DOHH2 (cell line): ENCODE measurements at regions not wholly inside any gene's neighbourhood (a gene's known extent, or its start where the extent isn't known, plus 50 kb on each side); places are given as distances from the start of the nearest gene placed in this dataset.

Experiments
- H3F3A ChIP-seq: fragments of 200-600 bp; sonication (generic), shearing (Covaris generic); 2 replicates; pipeline ENCODE4 v1.6.0; 2016; ENCODE audit warnings: antibody characterized with exemption, mild to moderate bottlenecking; ENCODE audit not compliant: control insufficient read depth, insufficient read depth
- H3K27ac ChIP-seq: fragments of 200-600 bp; sonication (generic); 2 replicates; pipeline ENCODE4 v1.5.1; 2014; ENCODE audit warnings: low read depth, mild to moderate bottlenecking, low read length, moderate library complexity
- H3K27me3 ChIP-seq: fragments of 200-600 bp; sonication (generic); 2 replicates; pipeline ENCODE4 v1.6.1; 2014; ENCODE audit warnings: mild to moderate bottlenecking, low read length, mixed read lengths; ENCODE audit not compliant: control insufficient read depth
- H3K36me3 ChIP-seq: fragments of 200-600 bp; sonication (generic); 2 replicates; pipeline ENCODE4 v1.6.1; 2014; ENCODE audit warnings: mild to moderate bottlenecking, low read length, moderate library complexity, mixed read lengths; ENCODE audit not compliant: control insufficient read depth
- H3K4me1 ChIP-seq: fragments of 200-600 bp; sonication (generic); 2 replicates; pipeline ENCODE4 v1.6.1; 2014; ENCODE audit warnings: mild to moderate bottlenecking, low read length, mixed read lengths; ENCODE audit not compliant: control insufficient read depth
- H3K4me2 ChIP-seq: fragments of 200-600 bp; sonication (generic); 2 replicates; pipeline ENCODE4 v1.6.0; 2014; ENCODE audit warnings: mild to moderate bottlenecking, low read length, moderate library complexity
- H3K4me3 ChIP-seq: fragments of 200-600 bp; sonication (generic); 2 replicates; pipeline ENCODE4 v1.5.1; 2014; ENCODE audit warnings: mild to moderate bottlenecking, low read length, mixed read lengths
- H3K79me2 ChIP-seq: fragments of 200-600 bp; sonication (generic); 2 replicates; pipeline ENCODE4 v1.6.1; 2014; ENCODE audit warnings: mild to moderate bottlenecking, low read length, mixed read lengths; ENCODE audit not compliant: control insufficient read depth
- H3K9me2 ChIP-seq: fragments of 200-600 bp; sonication (generic); replicated peaks from 2 replicates; pipeline ENCODE4 v1.6.1; 2014; ENCODE audit warnings: mild to moderate bottlenecking, low read length, mixed read lengths; ENCODE audit not compliant: control insufficient read depth
- H3K9me3 ChIP-seq: fragments of 200-600 bp; sonication (generic); 2 replicates; pipeline ENCODE4 v1.6.1; 2014; ENCODE audit warnings: antibody characterized with exemption, low read length, mixed read lengths; ENCODE audit not compliant: control insufficient read depth, insufficient read depth
- H4K20me1 ChIP-seq: fragments of 200-600 bp; sonication (generic); 2 replicates; pipeline ENCODE4 v1.6.0; 2014; ENCODE audit warnings: low read depth, mild to moderate bottlenecking, antibody characterized with exemption, low read length, moderate library complexity; ENCODE audit not compliant: control insufficient read depth, insufficient read depth
- EZH2phosphoT487 ChIP-seq: fragments of 200-600 bp; sonication (generic); IDR thresholded peaks from 2 replicates; pipeline ENCODE4 v1.6.1; 2017; ENCODE audit warnings: borderline replicate concordance, mild to moderate bottlenecking, antibody characterized with exemption, low read length, moderate library complexity, mixed read lengths
- TF ChIP-seq, protein P1 (sequence below): fragments of 200-600 bp; sonication (generic); IDR thresholded peaks from one replicate; pipeline ENCODE4 v1.5.1; 2014; ENCODE audit warnings: antibody characterized with exemption, mild to moderate bottlenecking, low read depth, low read length; ENCODE audit not compliant: poor library complexity, severe bottlenecking

DNA sequence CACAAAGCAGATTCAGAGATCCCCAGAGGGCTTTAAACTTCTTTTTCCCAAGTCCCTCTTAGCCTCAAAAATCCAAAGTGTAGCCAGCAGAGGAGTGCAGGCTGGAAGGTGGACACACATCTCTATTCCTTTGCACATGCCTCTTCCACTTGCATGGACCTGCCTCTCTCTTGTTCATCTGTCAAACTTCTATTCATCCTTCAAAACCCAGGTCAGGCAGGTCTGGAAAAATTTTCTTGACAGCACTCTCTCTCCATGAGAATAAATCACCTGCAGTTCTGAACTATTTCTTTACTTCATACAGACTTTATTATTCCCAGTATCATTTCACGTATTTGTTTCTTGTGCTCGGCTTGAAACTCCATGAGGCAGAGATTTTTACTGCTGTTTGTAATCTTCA, 127.5 kb downstream of the SS18 start:
- H3K36me3 ChIP-seq, result no peaks in the 10 kb centered on the region
- no peaks in the 10 kb centered on the region for H3K79me2 ChIP-seq
- no peaks in the 10 kb centered on the region for H3K4me1 ChIP-seq
- no peaks in the 10 kb centered on the region for H3F3A ChIP-seq
- no peaks in the 10 kb centered on the region for H3K9me3 ChIP-seq
- no peaks in the 10 kb centered on the region for H3K9me2 ChIP-seq
- no peak overlapping the region for H3K27ac ChIP-seq
- H3K4me3 ChIP-seq, result no peak overlapping the region
- TF ChIP-seq, protein P1, sequence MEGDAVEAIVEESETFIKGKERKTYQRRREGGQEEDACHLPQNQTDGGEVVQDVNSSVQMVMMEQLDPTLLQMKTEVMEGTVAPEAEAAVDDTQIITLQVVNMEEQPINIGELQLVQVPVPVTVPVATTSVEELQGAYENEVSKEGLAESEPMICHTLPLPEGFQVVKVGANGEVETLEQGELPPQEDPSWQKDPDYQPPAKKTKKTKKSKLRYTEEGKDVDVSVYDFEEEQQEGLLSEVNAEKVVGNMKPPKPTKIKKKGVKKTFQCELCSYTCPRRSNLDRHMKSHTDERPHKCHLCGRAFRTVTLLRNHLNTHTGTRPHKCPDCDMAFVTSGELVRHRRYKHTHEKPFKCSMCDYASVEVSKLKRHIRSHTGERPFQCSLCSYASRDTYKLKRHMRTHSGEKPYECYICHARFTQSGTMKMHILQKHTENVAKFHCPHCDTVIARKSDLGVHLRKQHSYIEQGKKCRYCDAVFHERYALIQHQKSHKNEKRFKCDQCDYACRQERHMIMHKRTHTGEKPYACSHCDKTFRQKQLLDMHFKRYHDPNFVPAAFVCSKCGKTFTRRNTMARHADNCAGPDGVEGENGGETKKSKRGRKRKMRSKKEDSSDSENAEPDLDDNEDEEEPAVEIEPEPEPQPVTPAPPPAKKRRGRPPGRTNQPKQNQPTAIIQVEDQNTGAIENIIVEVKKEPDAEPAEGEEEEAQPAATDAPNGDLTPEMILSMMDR, result no peak
- TF ChIP-seq EZH2phosphoT487, result no peak
- H3K4me2 ChIP-seq, result no peak overlapping the region
- no peaks in the 10 kb centered on the region for H4K20me1 ChIP-seq
- H3K27me3 ChIP-seq, result 0 out of 2 replicates have a peak, but pooled peaks cover 6% of the 10 kb centered on the region

DNA sequence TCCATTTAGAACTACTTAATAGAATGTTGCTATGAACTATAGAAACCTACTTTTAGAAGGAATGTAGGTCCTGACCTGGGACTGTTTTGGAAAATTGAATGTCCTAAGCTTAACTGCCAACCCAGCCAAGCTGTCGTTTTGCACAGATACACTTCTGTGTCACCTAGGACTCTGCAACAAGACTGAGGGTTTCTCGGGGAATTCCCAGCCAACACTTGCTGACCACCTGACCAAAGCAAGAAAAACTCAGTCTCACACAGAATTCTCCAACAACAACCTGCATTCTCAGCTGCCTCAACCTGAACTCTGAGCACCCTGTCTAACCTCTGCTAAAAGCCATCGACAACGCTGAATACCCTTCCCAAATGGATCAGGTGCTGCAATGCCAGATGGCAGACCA, 128.2 kb downstream of the SS18 start:
- TF ChIP-seq, protein P1, result no peak
- no peak for TF ChIP-seq EZH2phosphoT487
- Histone ChIP-seq H3K9me2 (no peaks in the 10 kb centered on the region), H3F3A (no peaks in the 10 kb centered on the region), H3K4me1 (no peaks in the 10 kb centered on the region), H3K9me3 (no peaks in the 10 kb centered on the region), H3K27me3 (0 out of 2 replicates have a peak, but pooled peaks cover 6% of the 10 kb centered on the region), H3K4me2 (no peak overlapping the region), H3K36me3 (no peaks in the 10 kb centered on the region), H3K4me3 (no peak overlapping the region), H3K79me2 (no peaks in the 10 kb centered on the region), H4K20me1 (no peaks in the 10 kb centered on the region), H3K27ac (no peak overlapping the region)

DNA sequence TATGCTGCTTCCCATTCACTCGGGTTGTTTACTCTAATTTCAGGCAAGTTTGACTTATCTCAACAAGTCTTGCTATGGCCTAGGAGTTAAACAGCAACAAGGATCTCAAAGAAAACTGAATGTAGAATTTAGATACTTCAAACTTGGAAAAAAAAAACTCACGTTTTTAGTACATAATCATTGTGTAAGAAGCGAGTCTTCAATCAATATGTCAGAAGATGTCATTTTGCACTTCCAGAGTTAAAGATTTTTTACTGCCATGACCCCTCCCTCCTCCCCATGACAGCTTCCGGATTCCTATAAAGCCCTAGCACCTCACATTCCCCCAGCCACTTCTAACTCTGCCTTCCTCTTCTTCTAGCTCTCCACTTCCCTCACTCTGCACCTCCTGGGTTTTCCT, 133.4 kb downstream of the SS18 start:
- no peak for TF ChIP-seq EZH2phosphoT487
- TF ChIP-seq, protein P1, result no peak
- no peaks in the 10 kb centered on the region for H3K4me1 ChIP-seq
- no peaks in the 10 kb centered on the region for H3K9me3 ChIP-seq
- H3K4me2 ChIP-seq, result no peak overlapping the region
- no peaks in the 10 kb centered on the region for H3K36me3 ChIP-seq
- H3F3A ChIP-seq, result no peaks in the 10 kb centered on the region
- H3K4me3 ChIP-seq, result no peak overlapping the region
- H4K20me1 ChIP-seq, result no peaks in the 10 kb centered on the region
- no peaks in the 10 kb centered on the region for H3K9me2 ChIP-seq
- H3K79me2 ChIP-seq, result no peaks in the 10 kb centered on the region
- H3K27me3 ChIP-seq, result no peaks in the 10 kb centered on the region
- H3K27ac ChIP-seq, result no peak overlapping the region

DNA sequence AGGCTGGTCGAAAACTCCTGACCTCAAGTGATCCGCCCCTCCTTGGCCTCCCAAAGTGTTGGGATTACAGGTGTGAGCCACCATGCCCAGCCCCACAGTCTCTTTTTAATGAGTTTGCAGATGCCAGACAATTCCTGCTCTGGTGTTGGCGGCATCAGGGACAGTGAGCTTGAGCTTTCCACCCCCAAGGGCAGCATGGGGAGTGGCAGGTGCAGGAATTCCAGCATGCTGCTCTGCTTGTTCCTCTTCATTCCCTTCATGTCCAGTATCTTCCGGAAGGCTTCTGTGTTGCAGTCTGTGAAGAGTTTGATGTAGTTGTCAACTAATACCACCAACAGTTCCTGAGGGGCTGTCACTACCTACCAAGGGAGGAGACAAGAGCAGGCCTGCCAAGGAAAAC, 137.3 kb downstream of the SS18 start:
- H4K20me1 ChIP-seq, result no peaks in the 10 kb centered on the region
- no peaks in the 10 kb centered on the region for H3K9me3 ChIP-seq
- no peaks in the 10 kb centered on the region for H3K27me3 ChIP-seq
- no peak overlapping the region for H3K27ac ChIP-seq
- no peaks in the 10 kb centered on the region for H3F3A ChIP-seq
- no peaks in the 10 kb centered on the region for H3K36me3 ChIP-seq
- TF ChIP-seq, protein P1, result no peak
- no peak for TF ChIP-seq EZH2phosphoT487
- H3K79me2 ChIP-seq, result no peaks in the 10 kb centered on the region
- no peaks in the 10 kb centered on the region for H3K4me1 ChIP-seq
- no peak overlapping the region for H3K4me3 ChIP-seq
- no peaks in the 10 kb centered on the region for H3K9me2 ChIP-seq
- no peak overlapping the region for H3K4me2 ChIP-seq
